ENCODE measurements at regions not wholly inside any gene's neighbourhood (a gene's known extent, or its start where the extent isn't known, plus 50 kb on each side); places are given as distances from the start of the nearest gene placed in this dataset.
"Not testable (repeated sequence)": the region's sequence is repeated elsewhere in the genome, so short reads cannot be mapped to it uniquely, and the experiment has no call there.

GRCh38 chr2:146539739-146540138, 1305.1 kb upstream of the ACVR2A start:
- DNase-seq: not testable (repeated sequence)

GRCh38 chr2:146537477-146537876, 1307.4 kb upstream of the ACVR2A start:
- DNase-seq: no peak

GRCh38 chr2:146532509-146533147, 1312.2 kb upstream of the ACVR2A start:
- peak; percentile 20 for DNase-seq

GRCh38 chr2:146532009-146532408, 1312.8 kb upstream of the ACVR2A start:
- no peak for DNase-seq

DNA sequence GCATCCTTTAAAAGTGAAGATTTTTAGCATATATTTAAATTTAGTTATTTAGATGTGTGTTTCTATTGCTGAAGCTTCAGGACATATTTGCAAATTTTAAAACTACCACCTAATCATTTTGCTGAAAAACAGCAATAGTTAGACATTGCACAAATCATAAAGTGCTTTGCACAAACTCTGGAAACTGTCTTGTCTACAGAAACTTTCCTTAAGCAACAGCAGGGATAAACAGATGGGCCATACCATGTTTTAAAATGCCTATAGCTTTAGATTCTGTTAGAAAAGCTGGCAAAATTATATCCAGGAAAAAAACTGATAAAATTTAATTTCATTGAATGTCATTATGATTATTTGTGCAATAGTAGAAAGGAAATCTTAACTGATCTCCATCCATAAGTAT, 1313.9 kb upstream of the ACVR2A start:
- DNase-seq: no peak

DNA sequence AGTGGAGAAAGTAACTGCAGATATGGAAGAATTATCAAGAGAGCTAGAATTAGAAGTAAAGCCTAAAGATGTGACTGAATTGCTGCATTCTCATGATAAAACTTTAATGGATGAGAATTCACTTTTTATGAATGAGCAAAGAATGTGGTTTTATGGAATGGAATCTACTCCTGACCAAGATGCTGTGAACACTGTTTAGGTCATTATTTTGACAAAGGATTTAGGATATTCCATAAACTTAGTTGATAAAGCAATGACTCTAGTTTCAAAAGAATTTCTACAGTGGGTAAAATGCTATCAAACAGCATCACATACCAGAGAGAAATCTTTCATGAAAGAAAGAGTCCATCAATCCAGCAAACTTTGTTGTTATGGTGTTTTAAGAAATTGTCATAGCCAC, 1317.7 kb upstream of the ACVR2A start:
- DNase-seq: no peak

DNA sequence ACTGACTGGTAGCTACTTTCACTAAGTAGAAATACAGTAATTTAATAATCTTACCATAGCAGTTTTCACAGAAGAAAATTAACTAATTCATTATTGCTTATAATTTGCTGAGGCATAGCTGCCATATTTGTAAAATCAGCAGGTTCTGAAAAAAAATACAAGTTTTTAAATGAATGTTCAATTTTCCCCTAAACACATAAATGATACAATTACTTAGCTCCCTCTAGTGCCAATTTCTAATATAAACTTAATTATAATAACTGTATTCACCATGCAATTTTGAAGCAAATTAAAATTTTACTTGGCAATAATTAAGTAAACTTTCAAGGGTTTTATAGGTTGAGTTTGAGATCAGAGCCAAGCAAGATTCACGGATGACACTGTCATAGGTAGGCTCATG, 1321.6 kb upstream of the ACVR2A start:
- DNase-seq: peak; percentile 32

- DNase-seq: no peak
These were observed 1338.0 kb upstream of the ACVR2A start for GRCh38 chr2:146506851-146507250.

GRCh38 chr2:146503366-146503765, 1341.5 kb upstream of the ACVR2A start:
- no peak for DNase-seq

DNA sequence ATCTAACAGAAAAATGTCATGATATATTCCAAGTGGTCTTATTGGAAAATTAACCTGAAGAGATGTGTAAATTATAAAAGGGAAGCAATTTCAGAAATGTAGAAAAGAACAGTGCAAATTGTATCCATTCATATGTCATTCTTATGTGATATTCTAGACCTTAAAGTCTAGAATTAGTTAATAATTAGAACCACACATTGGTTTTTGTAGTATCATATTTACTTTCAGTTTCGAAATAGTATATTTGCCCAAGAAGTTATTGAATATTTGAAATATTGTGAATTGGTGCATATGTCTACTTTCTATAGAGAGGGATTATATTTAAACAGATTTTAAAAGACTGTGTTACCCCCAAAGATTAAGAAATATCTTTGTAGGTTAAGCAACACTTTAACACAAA, 1348.6 kb upstream of the ACVR2A start:
- DNase-seq: no peak

DNA sequence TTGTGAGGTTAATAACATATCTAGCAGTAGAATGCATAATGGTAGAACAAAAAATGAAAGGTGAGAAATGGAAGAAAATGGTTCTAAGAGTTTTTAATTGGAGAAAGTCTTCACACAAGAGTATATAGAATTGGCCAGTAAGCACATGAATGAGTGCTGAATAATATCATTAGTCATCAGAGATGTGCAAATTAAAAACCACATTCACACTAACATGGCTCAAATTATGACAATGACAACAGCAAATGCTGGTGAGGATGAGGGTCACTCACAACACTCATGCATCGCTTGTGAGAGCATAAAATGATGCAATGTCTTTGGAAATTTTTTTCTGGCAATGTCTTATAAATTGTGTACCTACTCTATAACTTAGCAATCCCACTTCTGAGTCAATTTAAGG, 1355.4 kb upstream of the ACVR2A start:
- no peak for DNase-seq

DNA sequence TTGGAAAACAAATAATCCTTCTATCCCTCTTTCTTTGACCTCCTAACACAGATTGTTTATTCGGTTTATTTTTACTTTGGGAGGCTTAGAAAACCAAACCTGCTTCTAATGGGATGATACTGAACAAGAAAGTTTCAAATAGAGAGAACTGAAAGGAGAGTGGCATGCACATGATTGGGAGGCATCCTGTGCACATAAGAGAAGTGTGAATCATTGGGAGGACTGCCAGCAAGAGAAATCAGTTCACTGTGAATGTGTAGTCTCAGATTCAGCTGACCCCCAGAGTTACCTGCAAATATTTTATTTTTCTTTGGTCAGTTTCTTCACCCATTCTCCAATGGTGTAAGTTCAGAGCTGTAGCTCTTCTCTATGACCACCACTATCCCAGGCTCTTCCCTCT, 1363.2 kb upstream of the ACVR2A start:
- no peak for DNase-seq

DNA sequence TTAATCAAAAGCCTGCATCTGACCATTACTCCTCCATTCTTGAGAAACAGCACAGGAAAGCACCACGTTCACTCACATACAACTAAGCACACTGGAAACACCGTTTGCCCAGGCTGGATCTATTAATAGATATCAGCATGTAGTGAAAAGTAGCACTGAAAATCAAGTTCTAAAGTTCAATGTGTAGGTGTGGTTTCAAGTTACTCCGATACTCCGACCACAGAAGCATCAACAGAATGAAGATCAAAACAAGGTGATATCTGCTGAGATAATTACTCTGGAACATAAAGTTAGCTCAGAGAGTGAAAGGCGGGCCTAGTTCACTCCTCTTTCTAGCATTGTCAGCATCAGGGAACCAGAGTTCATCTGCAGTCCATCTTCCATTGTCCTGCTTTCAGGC, 1367.4 kb upstream of the ACVR2A start:
- DNase-seq: no peak

- DNase-seq: no peak
These were observed 1376.3 kb upstream of the ACVR2A start for GRCh38 chr2:146468578-146468977.

DNA sequence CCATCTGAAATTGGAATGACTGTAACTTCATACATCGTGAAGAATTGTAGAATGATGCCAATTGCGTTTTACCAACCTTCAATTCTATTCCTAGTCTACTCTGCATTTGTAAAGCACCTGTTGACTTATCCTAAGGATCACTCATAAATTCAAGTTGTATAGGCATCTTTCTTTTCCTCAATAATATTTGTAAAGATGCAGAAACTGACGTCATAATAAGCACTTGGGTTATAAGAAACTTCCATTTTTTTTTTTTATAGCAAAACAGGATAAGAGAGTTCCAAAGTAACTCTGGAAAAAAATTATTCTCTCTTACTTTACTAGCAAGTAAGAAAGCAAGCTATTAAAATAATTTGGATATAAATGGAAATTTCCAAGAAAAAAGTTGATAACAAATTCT, 1377.4 kb upstream of the ACVR2A start:
- DNase-seq: no peak

GRCh38 chr2:146465460-146465859, 1379.4 kb upstream of the ACVR2A start:
- DNase-seq: no peak

DNA sequence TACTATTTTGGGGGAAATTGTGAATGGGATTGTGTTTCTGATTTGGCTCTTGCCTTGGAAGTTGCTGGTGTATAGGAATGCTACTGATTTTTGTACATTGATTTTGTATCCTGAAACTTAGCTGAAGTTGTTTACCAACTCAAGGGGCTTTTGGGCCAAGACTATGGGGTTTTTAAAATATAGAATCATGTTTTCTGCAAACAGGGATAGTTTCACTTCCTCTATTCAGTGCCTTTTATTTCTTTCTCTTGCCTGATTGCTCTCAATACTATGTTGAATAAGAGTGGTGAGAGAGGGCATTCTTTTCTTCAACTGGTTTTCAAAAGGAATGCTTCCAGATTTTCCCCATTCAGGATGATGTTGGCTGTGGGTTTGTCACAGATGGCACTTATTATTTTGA, 1383.8 kb upstream of the ACVR2A start:
- no peak for DNase-seq

- no peak for DNase-seq
These were observed 1386.2 kb upstream of the ACVR2A start for GRCh38 chr2:146458585-146458984.

- no peak for DNase-seq
These were observed 1387.6 kb upstream of the ACVR2A start for GRCh38 chr2:146457221-146457620.

GRCh38 chr2:146455325-146455724, 1389.5 kb upstream of the ACVR2A start:
- DNase-seq: no peak

GRCh38 chr2:146451972-146452371, 1392.9 kb upstream of the ACVR2A start:
- no peak for DNase-seq

GRCh38 chr2:146450131-146450530, 1394.7 kb upstream of the ACVR2A start:
- DNase-seq: no peak

DNA sequence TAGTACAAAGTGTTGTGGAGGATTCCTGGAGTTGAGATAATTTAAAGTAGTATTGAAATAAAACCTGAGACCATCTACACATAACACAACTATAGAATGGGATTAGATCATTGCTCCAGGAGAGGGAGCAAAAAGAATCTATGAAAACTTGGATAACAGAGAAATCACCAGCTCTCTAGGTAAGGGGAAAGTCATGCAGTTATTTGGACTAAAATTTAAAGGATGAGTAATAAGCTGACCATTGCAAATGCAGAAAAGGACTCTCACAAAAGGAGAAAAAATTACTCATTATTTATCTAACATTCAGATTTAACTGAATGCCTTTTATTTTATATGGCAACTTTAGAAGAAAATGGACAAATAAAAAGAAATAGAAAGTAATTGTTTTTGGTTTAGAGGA, 1399.8 kb upstream of the ACVR2A start:
- DNase-seq: no peak

DNA sequence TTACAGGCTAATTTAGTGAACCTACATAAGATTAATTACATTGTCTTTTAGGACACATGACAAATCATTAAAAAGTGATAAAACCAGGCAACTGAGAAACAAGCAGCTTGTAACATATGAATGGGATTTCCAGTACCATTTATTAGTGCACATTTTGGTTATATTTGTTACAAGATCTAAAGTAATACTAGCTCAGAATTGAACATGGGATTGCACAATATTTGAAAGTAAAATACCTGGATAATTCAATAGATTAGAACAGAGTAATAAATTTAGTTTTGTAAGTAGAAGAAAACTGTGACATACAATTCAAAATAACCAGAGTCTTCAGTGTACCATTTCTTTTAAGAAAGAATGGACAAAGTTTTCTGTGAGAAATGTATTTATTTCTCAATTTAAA, 1400.7 kb upstream of the ACVR2A start:
- no peak for DNase-seq

DNA sequence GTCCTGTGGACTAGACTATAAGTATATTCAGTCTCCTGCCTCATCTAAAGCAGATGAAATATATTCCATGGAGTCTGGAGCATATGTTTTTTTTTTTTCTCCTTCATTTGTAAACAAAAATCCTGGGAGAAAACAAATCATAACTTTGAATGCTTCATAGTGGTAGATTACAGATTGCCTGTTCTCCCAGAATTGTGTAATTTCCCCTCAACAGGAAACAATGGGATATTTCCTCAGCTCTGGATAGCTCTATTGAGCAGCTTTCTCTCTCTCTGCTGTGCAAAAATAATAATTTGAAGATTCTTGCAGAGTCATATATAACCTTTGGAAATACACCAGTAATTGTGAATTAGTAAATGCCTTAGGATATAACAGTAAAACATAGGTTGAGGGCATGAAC, 1406.6 kb upstream of the ACVR2A start:
- DNase-seq: no peak

GRCh38 chr2:146437712-146438111, 1407.1 kb upstream of the ACVR2A start:
- no peak for DNase-seq
